Heart right ventricle (tissue), 16 donors: ENCODE measurements at regions not wholly inside any gene's neighbourhood (a gene's known extent, or its start where the extent isn't known, plus 50 kb on each side); places are given as distances from the start of the nearest gene placed in this dataset.
"Not testable (repeated sequence)": the region's sequence is repeated elsewhere in the genome, so short reads cannot be mapped to it uniquely, and the experiment has no call there.

Source experiments
- ATAC-seq, 8 donors: fragments of 200-7000 bp; cut with Tn5 transposase; one replicate each; pipeline ENCODE4 v1.9.1; 2020; ENCODE audit warnings: mild to moderate bottlenecking in 8 of 8, moderate library complexity in 8 of 8, moderate number of reproducible peaks in 1 of 8
- DNase-seq, 2 donors: peaks; one replicate each; pipeline ENCODE4 v3.0.0-alpha.2; 2020
- H3K27ac ChIP-seq, 10 donors: fragments of 200-600 bp; sonication (generic) in 2 of 10; one replicate each; pipeline versions ENCODE4 v1.5.0 to v1.8.0; 2020 to 2022; ENCODE audit warnings: mild to moderate bottlenecking in 3 of 10
- H3K27me3 ChIP-seq, 7 donors: fragments of 200-600 bp; one replicate each; pipeline ENCODE4 v1.8.0; 2021 to 2022; ENCODE audit warnings: mild to moderate bottlenecking in 2 of 7
- H3K36me3 ChIP-seq, 9 donors: fragments of 200-600 bp; sonication (generic) in 1 of 9; one replicate each; pipeline versions ENCODE4 v1.5.0 to v1.8.0; 2020 to 2022; ENCODE audit warnings: mild to moderate bottlenecking in 2 of 9
- H3K4me1 ChIP-seq, 9 donors: fragments of 200-600 bp; sonication (generic) in 1 of 9; one replicate each; pipeline versions ENCODE4 v1.5.0 to v1.8.0; 2020 to 2022; ENCODE audit warnings: mild to moderate bottlenecking in 4 of 9
- H3K4me3 ChIP-seq, 10 donors: fragments of 200-600 bp; sonication (generic) in 2 of 10; one replicate each; pipeline versions ENCODE4 v1.5.0 to v1.8.0; 2020 to 2022; ENCODE audit warnings: mild to moderate bottlenecking in 7 of 10, moderate library complexity in 2 of 10
- H3K9me3 ChIP-seq, 11 donors: fragments of 200-600 bp in 10 of 11; sonication (generic) in 2 of 11; one replicate each; pipeline versions ENCODE4 v1.5.0 to v1.8.0; 2013 to 2022; ENCODE audit warnings: mild to moderate bottlenecking in 2 of 11, control low read depth in 1 of 11, moderate library complexity in 1 of 11
- CTCF ChIP-seq, 9 donors: fragments of 200-600 bp; sonication (generic) in 2 of 9; IDR thresholded peaks; one replicate each; pipeline versions ENCODE4 v1.5.0 to v1.8.0; 2021 to 2022; ENCODE audit warnings: antibody characterized with exemption in 9 of 9, mild to moderate bottlenecking in 5 of 9, moderate library complexity in 1 of 9
- WGBS, 2 donors: extraction: QIAGEN DNeasy Blood & Tissue Kit; methylation state at CpG; one replicate each; pipeline ENCODE4 v1.1.7; 2013; ENCODE audit warnings: inconsistent platforms in 1 of 2; 5-methylcytosine and 5-hydroxymethylcytosine counted together
- intact Hi-C, 10 donors: fragments of 100-400 bp; cut with DNase I; formaldehyde crosslinking; loops; one replicate each; pipeline versions ENCODE4 v1.11.1 to v1.14.2; 2022
- donor health status: Arrhythmogenic right ventricular cardiomyopathy.
- donor health status: ischemic (EF 13 %, LVEDD 7.1; RV severe dilation, severe dysfunction).
- donor health status: healthy with polysubstance abuse.
- donor health status: DM: no; HTN: yes; CAD: no.
- donor health status: DM: no; HTN: no; CAD: no.
- donor health status: ischemic (EF 25% LVEDD 6.9; RV normal size, moderate dysfunction).
- donor health status: ischemic (EF 25% LVEDD 5.7; RV mildly dilated, moderate dysfunction).
- donor health status: healthy.
- donor health status: DM: yes; HTN: yes; CAD: no.
- donor health status: Ischemic cardiomyopathy.
- donor health status: ischemic (EF 35%, LVEDD 5.7; RV mildly dilated, moderate dysfunction).
- donor health status: nonischemic (EF 11% LVEDD 7.7; RV severe dilation, severe dysfunction).
- donor health status: DM: yes; HTN: yes; CAD: no.
- donor health status: PGD.
- donor health status: ischemic (EF 29% LVEDD 5.4; RV normal size, mild dysfunction).
- donor health status: nonischemic (EF 23%, LVEDD 6.1; RV moderate dilation, normal function).

DNA sequence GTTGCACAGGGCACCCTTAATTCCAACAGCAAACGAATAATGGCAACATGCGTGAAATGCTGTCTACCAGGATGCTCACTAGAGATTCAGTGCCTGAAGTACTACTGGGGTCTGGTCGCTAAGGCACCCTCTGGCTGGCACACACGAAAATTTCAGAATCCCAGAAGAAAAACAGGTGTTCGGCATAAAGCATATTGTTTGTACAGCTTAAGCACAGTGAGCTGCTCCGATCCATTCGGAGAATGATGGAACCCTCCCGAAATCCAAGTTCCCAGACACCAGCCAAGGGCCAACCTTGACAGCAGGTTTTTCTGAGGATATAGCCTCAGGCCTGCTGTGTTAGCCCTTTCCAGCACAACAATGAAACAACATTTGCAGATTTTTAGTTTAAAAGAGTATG is 61.4 kb upstream of the ALDH1B1 start:
- ATAC-seq (no peak), DNase-seq (no peak)
- Histone ChIP-seq H3K4me3 (no peak overlapping the region), H3K27ac (no peak overlapping the region), H3K9me3 (no peaks in the 10 kb centered on the region), H3K4me1 (peaks cover 0 to under 1% (median 0%) of the 10 kb centered on the region in 9 donors), H3K27me3 (peaks cover 0 to 14% (median 0%) of the 10 kb centered on the region in 7 donors), H3K36me3 (no peaks in the 10 kb centered on the region)
- intact Hi-C loops = no loop called here
- no peak for TF ChIP-seq CTCF (IDR thresholded peaks at IDR 0.05)
- 95 to 96% methylated on average over 8 of the region's 8 CpGs for WGBS, 2 donors

- no peaks in the 10 kb centered on the region for H3K36me3 ChIP-seq
- H3K27me3 ChIP-seq = peaks cover 0 to 15% (median 0%) of the 10 kb centered on the region in 7 donors
- no peak overlapping the region for H3K27ac ChIP-seq
- ATAC-seq = no peak
- no peaks in the 10 kb centered on the region for H3K4me1 ChIP-seq
- H3K4me3 ChIP-seq = no peak overlapping the region
- H3K9me3 ChIP-seq = no peaks in the 10 kb centered on the region
- 87 to 92% methylated on average over 11 of the region's 11 CpGs for WGBS, 2 donors
- intact Hi-C loops = no loop called here
- DNase-seq = no peak
- TF ChIP-seq CTCF (IDR thresholded peaks at IDR 0.05) = no peak
Measured at GRCh38 chr9:38329968-38330367, 62.5 kb upstream of the ALDH1B1 start.

DNA sequence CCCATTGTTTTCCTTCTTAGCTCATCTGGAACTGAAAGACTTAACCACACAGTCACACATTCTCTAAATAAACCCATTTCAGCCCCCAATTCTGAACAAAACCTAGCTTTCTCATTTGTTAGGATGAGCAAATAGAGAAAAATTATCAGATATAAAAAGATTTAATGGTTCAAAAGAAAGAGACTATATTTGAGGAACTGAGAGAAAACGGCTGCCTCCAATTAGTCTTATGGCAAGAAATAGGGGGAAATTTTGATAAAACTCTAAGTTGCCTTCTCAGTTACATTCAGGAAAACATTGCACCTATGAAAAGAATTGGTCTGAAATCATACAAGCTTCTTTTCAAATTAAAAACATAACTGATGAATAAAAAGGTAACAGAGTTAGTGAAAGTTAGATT is 63.7 kb upstream of the ALDH1B1 start:
- 88 to 93% methylated on average over 1 of the region's 1 CpG for WGBS, 2 donors
- H3K36me3 ChIP-seq = no peaks in the 10 kb centered on the region
- no peak overlapping the region for H3K27ac ChIP-seq
- peaks cover 0 to 15% (median 0%) of the 10 kb centered on the region in 7 donors for H3K27me3 ChIP-seq
- H3K4me3 ChIP-seq = no peak overlapping the region
- no peak for TF ChIP-seq CTCF (IDR thresholded peaks at IDR 0.05)
- intact Hi-C loops = no loop called here
- no peak for DNase-seq
- H3K9me3 ChIP-seq = no peaks in the 10 kb centered on the region
- no peak for ATAC-seq
- no peaks in the 10 kb centered on the region for H3K4me1 ChIP-seq

GRCh38 chr9:38326122-38326521 is 66.4 kb upstream of the ALDH1B1 start:
- H3K36me3 ChIP-seq = no peaks in the 10 kb centered on the region
- 87 to 89% methylated on average over 4 of the region's 4 CpGs for WGBS, 2 donors
- H3K4me1 ChIP-seq = no peaks in the 10 kb centered on the region
- H3K27me3 ChIP-seq = peaks cover 0 to 15% (median 0%) of the 10 kb centered on the region in 7 donors
- H3K9me3 ChIP-seq = no peaks in the 10 kb centered on the region
- no peak overlapping the region for H3K4me3 ChIP-seq
- DNase-seq (no peak), ATAC-seq (no peak)
- TF ChIP-seq CTCF (IDR thresholded peaks at IDR 0.05) = no peak
- no peak overlapping the region for H3K27ac ChIP-seq
- intact Hi-C loops = no loop called here

DNA sequence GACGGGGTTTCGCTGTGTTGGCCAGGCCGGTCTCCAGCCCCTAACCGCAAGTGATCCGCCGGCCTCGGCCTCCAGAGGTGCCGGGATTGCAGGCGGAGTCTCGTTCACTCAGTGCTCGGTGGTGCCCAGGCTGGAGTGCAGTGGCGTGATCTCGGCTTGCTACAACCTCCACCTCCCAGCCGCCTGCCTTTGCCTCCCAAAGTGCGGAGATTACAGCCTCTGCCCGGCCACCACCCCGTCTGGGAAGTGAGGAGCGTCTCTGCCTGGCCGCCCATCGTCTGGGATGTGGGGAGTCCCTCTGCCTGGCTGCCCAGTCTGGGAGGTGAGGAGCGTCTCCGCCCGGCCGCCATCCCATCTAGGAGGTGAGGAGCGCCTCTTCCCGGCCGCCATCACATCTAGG is 68.3 kb upstream of the ALDH1B1 start:
- H3K36me3 ChIP-seq, H3K4me3 ChIP-seq, intact Hi-C loops, ATAC-seq, H3K4me1 ChIP-seq, H3K27ac ChIP-seq, DNase-seq, H3K9me3 ChIP-seq: not testable (repeated sequence)
- peaks cover 0 to 15% (median 0%) of the 10 kb centered on the region in 7 donors for H3K27me3 ChIP-seq
- 97 to 98% methylated on average over 23 to 27 of the region's 27 CpGs for WGBS, 2 donors
